Breast epithelium (tissue), 3 donors: ENCODE measurements at regions not wholly inside any gene's neighbourhood (a gene's known extent, or its start where the extent isn't known, plus 50 kb on each side); places are given as distances from the start of the nearest gene placed in this dataset.

Experiments
- POLR2A ChIP-seq: fragments of 450-650 bp; IDR thresholded peaks from one replicate; pipeline ENCODE4 v1.6.1; 2016; ENCODE audit warnings: antibody characterized with exemption, mild to moderate bottlenecking, moderate library complexity
- POLR2AphosphoS5 ChIP-seq, 3 donors: sonication (generic); formaldehyde crosslinking; IDR thresholded peaks; one replicate each; pipeline ENCODE4 v1.6.1; 2017; ENCODE audit warnings: antibody characterized with exemption in 3 of 3
- TF ChIP-seq, protein P1 (sequence below), 3 donors: fragments of 450-650 bp; IDR thresholded peaks; one replicate each; pipeline ENCODE4 v1.5.1; 2016 to 2017; ENCODE audit warnings: antibody characterized with exemption in 3 of 3, mild to moderate bottlenecking in 3 of 3, moderate library complexity in 3 of 3

DNA sequence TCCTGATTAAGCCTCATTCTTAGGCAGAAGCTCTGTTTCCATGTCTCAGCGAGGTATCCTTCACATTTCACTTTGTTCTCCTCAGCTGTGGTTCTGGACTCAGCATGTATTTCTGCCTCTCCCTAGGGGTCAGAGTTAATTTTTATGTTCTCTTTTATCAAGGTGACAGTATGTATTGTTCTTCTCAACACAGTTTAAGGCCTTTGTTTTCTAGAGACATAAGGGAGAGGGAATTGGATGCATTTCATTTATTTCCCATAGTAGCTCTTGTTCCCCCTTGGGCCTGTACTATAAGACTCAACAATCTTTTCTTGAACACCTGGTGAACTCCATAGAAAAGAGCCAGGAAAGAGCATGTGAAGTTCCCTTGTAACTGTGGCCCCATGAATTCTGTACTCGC lies 214.3 kb downstream of the ZWINT start:
- TF ChIP-seq POLR2A (no peak), POLR2AphosphoS5 (IDR thresholded peaks at IDR 0.05) (no peak)
- TF ChIP-seq, protein P1, sequence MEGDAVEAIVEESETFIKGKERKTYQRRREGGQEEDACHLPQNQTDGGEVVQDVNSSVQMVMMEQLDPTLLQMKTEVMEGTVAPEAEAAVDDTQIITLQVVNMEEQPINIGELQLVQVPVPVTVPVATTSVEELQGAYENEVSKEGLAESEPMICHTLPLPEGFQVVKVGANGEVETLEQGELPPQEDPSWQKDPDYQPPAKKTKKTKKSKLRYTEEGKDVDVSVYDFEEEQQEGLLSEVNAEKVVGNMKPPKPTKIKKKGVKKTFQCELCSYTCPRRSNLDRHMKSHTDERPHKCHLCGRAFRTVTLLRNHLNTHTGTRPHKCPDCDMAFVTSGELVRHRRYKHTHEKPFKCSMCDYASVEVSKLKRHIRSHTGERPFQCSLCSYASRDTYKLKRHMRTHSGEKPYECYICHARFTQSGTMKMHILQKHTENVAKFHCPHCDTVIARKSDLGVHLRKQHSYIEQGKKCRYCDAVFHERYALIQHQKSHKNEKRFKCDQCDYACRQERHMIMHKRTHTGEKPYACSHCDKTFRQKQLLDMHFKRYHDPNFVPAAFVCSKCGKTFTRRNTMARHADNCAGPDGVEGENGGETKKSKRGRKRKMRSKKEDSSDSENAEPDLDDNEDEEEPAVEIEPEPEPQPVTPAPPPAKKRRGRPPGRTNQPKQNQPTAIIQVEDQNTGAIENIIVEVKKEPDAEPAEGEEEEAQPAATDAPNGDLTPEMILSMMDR (IDR thresholded peaks at IDR 0.05) = no peak
